HG03432 (cell line): ENCODE measurements at regions not wholly inside any gene's neighbourhood (a gene's known extent, or its start where the extent isn't known, plus 50 kb on each side); places are given as distances from the start of the nearest gene placed in this dataset.
"Not testable (repeated sequence)": the region's sequence is repeated elsewhere in the genome, so short reads cannot be mapped to it uniquely, and the experiment has no call there.

ENCODE experiments used
- ATAC-seq: cut with Tn5 transposase; IDR thresholded peaks from one replicate; pipeline ENCODE4 v1.9.1; 2021; ENCODE audit warnings: mild to moderate bottlenecking, moderate library complexity; ENCODE audit not compliant: unreplicated experiment

- not testable (repeated sequence) for ATAC-seq
Observed at GRCh38 chr4:121616449-121616848, 80.3 kb downstream of the ANXA5 start.

GRCh38 chr4:121614101-121614500 lies 82.7 kb downstream of the ANXA5 start:
- no peak for ATAC-seq

- no peak for ATAC-seq
Observed at GRCh38 chr4:121599049-121599448, 97.7 kb downstream of the ANXA5 start.

- ATAC-seq, result peak; percentile 89
Observed at GRCh38 chr4:121597346-121597934, 99.3 kb downstream of the ANXA5 start.

GRCh38 chr4:121594796-121595526 lies 101.8 kb downstream of the ANXA5 start:
- no peak for ATAC-seq

GRCh38 chr4:121593760-121594159 lies 103.0 kb downstream of the ANXA5 start:
- ATAC-seq, result no peak

- ATAC-seq, result not testable (repeated sequence)
Observed at GRCh38 chr4:121592257-121592656, 104.5 kb downstream of the ANXA5 start.

GRCh38 chr4:121584836-121585235 lies 111.9 kb downstream of the ANXA5 start:
- ATAC-seq, result no peak

GRCh38 chr4:121583396-121583795 lies 113.4 kb downstream of the ANXA5 start:
- no peak for ATAC-seq

- no peak for ATAC-seq
Observed at GRCh38 chr4:121582296-121582695, 114.5 kb downstream of the ANXA5 start.

- not testable (repeated sequence) for ATAC-seq
Observed at GRCh38 chr4:121575392-121575791, 121.4 kb downstream of the ANXA5 start.

GRCh38 chr4:121574618-121575017 lies 122.2 kb downstream of the ANXA5 start:
- no peak for ATAC-seq

- no peak for ATAC-seq
Observed at GRCh38 chr4:121567748-121568147, 129.0 kb downstream of the ANXA5 start.

GRCh38 chr4:121564840-121565375 lies 131.9 kb downstream of the ANXA5 start:
- ATAC-seq, result no peak

GRCh38 chr4:121562811-121563210 lies 134.0 kb downstream of the ANXA5 start:
- no peak for ATAC-seq

- no peak for ATAC-seq
Observed at GRCh38 chr4:121555315-121556107, 141.3 kb downstream of the ANXA5 start.

- ATAC-seq, result no peak
Observed at GRCh38 chr4:121554382-121554781, 142.4 kb downstream of the ANXA5 start.

- no peak for ATAC-seq
Observed at GRCh38 chr4:121551881-121552280, 144.9 kb downstream of the ANXA5 start.

- ATAC-seq, result no peak
Observed at GRCh38 chr4:121551271-121551670, 145.5 kb downstream of the ANXA5 start.

- no peak for ATAC-seq
Observed at GRCh38 chr4:121541696-121542095, 155.1 kb downstream of the ANXA5 start.

- no peak for ATAC-seq
Observed at GRCh38 chr4:121535351-121535750, 154.5 kb upstream of the QRFPR start.

GRCh38 chr4:121534187-121534586 lies 153.4 kb upstream of the QRFPR start:
- ATAC-seq, result no peak
